CD4-positive, alpha-beta T cell treated with Interleukin-4 for 4 hours (primary cell): ENCODE measurements at regions not wholly inside any gene's neighbourhood (a gene's known extent, or its start where the extent isn't known, plus 50 kb on each side); places are given as distances from the start of the nearest gene placed in this dataset.

Source experiments
- DNase-seq: peaks from one replicate; pipeline ENCODE4 v3.0.0-alpha.2; 2020

DNA sequence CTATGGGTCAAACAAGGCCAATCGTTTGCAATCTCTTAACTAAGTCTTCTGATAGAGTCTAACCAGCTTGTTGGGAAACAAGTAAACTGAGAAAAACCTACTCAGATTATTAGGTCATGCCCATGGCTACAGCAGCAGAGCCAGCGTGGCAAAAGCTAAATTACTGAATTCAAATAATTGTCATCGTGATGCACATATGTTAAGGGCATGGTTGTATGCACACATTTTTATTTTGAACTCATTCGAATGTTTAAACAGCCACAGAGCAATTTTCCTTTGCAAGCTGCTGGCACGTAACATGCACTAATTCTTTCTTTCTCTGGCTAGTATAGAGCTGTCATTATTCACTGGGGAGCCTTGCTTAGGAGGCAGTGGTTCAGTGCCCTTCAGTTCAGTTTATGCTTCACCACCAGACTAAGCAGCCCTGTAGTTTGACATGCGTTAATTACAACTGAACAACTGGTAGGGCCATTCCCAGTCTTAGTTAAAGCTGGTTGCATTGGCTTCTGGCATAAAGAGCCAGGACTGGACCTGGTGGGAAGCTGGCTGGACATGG, 396.4 kb downstream of the METTL15 start:
- no peak for DNase-seq

- no peak for DNase-seq
These were observed 387.1 kb downstream of the METTL15 start for GRCh38 chr11:28495333-28495732.

DNA sequence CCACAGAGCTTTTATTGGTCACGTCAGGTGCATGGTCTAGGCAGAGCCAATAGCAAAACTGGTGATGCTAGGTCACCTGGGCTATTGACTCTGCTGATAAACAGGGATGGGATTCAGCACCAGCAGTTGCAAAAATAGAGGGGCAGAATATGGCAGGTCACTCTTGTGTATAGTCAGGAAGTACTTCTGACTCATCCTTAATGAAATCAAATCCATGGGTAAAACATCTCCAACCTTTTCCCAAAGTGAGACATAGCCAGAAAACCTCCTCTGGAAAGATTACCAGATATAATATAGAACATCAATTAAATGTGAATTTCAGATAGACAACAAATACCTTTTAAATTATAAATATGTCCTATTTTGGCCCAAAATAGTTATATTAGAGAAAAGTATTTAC, 383.2 kb downstream of the METTL15 start:
- DNase-seq = no peak

GRCh38 chr11:28490773-28491382, 382.7 kb downstream of the METTL15 start:
- no peak for DNase-seq

GRCh38 chr11:28488336-28488735, 380.1 kb downstream of the METTL15 start:
- DNase-seq = no peak

DNA sequence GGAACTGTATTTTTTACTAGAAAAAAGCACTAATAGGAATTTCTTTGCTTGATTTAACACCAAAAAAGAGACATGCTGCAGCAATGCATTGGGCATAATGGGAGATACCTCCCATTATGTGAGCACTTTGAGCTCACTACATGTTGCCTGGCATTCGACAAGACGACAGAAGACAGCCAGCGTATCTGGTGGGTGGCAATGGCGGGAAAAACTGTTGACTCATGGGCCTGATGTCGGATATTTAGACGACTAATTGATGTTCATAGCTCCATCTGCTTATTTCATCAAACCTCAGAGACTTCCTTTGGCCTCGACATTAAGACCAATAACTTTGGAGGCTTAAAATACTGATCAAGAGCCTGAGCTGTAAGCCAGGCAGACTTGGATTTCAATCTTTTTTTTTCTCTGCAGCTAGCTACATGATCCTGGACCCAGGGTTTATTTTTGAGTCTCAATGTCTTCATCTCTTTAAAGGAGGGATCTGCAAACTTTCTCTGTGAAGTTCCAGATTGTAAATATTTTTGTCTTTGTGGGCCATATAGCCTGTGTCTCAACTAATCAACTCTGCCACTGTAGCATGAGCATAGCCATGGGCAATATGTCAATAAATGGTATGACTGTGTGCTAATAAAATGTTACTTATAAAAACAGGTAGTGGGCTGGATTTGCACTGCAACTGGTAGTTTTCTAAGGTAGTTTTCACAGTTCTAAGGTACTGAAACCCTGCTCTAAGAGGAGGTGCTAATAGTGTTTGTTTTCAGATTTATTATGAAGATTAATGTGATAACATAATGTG, 375.1 kb downstream of the METTL15 start:
- no peak for DNase-seq

- no peak for DNase-seq
These were observed 374.5 kb downstream of the METTL15 start for GRCh38 chr11:28482666-28483065.

- no peak for DNase-seq
These were observed 373.7 kb downstream of the METTL15 start for GRCh38 chr11:28481616-28482480.

GRCh38 chr11:28480406-28480805, 372.2 kb downstream of the METTL15 start:
- no peak for DNase-seq

DNA sequence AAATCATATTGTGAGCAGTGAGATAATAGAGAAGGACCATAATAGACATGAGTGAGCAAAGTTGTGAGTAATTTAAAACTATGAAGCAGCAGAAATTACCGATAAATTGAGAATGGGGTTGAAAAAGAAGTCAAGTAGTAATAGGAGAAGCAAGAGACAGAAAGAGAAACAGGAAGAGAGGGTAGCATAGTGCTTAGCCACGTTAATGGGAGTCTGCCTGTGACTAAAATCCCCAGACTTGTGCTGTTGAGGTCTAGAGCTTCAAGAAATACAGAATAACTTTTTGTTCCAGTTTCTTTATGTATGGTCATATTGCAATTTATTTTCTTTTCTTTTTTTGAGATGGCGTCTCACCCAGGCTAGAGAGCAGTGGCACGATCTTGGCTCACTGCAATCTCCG, 368.7 kb downstream of the METTL15 start:
- no peak for DNase-seq

DNA sequence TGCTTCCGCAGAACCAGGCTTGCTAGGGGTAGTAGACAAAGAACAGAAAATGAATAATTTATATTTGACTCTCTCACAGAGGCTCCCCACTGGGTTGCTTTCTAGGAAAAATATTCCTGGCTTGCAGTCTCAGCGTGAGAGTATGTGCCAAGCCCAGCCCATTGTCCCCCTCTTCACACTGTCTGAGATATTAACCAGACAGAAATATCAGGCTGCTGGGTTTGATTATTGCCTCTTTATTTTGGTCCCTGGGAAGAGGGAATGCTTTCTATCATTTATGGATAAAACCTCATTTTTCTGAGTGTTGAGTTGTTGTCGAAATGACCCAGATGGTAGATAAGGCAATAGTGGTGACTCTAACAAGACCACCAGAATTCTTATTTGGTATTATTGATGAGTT, 367.9 kb downstream of the METTL15 start:
- DNase-seq = no peak

DNA sequence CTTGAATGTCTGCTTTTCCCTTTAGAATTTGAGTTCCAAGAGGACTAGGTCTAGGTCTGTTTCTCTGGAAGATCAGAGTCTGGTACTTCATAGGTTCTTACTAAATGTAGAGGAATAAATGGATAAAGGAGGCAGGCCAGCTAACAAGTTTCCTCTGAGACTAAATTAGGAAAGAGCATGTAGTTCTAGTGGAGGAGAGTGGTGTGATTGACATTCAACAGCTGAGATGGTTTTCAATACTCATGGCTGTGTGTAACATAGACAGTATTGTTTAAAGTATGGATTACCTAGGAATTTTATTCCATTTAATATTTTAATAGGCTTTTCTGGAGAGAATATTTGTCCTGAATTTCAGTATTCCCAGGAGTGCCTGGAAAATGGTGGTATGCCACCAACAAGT, 364.7 kb downstream of the METTL15 start:
- DNase-seq = no peak

- no peak for DNase-seq
These were observed 363.3 kb downstream of the METTL15 start for GRCh38 chr11:28471537-28471936.

- no peak for DNase-seq
These were observed 362.0 kb downstream of the METTL15 start for GRCh38 chr11:28470180-28470579.

DNA sequence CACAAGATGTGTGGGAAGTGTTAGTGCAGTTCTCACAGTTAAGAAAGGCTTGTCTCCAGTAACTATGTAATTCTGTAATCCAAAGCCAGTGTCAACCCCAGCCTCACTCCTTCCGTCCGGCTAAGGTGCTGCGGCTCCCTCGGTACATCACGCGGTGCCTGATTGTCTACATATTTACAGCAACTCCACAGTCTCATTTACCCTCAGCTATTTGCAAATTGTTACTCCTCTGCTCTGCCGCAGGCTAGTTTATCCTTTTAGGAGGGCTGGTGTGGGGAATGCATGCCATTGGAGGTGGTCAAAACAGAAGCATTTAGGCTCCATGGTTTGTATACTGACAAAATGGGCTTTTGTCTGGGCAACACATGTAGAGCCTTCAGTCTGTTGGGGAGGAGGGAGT, 358.3 kb downstream of the METTL15 start:
- DNase-seq = no peak

- no peak for DNase-seq
These were observed 356.2 kb downstream of the METTL15 start for GRCh38 chr11:28464252-28464867.

- DNase-seq = no peak
These were observed 355.6 kb downstream of the METTL15 start for GRCh38 chr11:28463826-28464225.

GRCh38 chr11:28461846-28462245, 353.7 kb downstream of the METTL15 start:
- DNase-seq = no peak

- no peak for DNase-seq
These were observed 353.1 kb downstream of the METTL15 start for GRCh38 chr11:28461338-28461737.

DNA sequence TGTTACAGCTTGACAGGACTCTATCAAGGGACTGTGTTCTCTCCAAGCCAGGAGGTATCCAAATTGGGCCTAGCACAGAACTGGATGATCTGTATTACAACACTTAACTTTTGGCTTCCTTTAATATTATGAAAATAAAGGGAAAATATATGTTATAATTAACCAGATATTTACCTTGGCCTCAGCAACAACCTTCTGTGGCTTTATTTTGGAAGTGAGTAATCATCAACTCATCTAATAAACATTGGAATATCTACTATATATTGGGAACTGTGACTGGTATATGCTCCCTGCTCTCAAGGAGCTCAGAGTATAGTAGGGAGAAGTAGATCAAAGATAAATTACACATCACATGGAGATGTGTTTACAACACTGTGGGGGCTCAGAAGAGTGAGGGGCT, 352.2 kb downstream of the METTL15 start:
- DNase-seq = no peak

DNA sequence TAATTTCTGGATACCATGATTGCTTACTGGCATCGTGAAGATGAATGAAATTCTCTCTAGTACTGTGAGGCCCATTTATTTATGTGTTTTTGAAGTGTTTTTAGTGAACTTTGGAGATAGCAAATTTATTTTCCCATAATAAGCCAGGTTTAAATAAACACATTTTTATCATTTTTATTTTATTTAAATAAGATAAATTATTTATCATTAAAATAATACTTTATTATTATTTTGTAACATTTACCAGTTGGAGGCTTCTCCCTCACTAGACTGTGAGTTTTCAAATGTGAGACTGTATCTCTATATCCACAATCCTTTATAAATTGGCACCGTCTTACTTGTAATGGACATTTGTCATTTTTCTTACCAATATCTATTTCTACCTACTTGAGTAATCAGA, 351.7 kb downstream of the METTL15 start:
- DNase-seq = no peak

DNA sequence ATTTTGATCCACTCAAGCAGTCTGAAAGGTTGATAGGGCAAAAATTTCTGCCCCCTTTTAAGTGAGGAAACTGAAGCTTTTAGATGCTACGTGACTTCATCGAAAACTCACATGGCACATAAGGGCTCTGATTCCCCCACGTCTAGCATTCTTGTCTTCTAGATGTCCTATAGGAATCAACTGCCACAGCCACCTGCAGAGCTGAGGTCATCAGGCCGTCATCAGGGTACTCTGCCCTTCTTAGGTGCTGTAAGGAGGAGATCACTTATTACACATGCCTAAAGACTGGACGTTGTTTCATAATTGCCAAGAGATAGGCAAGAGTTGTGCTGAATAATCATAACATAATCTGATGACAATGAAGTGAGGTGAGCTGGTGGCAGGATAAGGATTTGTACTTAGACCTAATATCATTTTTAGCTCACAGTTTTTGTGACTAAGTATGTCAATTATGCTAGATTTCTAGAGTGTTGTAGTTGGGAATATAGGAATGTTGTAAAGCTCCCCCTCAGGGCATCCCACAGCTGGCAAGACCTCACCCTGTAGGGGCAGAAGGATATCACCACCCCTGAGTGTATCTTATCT, 349.4 kb downstream of the METTL15 start:
- DNase-seq = no peak

- no peak for DNase-seq
These were observed 340.0 kb downstream of the METTL15 start for GRCh38 chr11:28448186-28448585.
